Upper lobe of left lung (tissue), 6 donors: ENCODE measurements at regions not wholly inside any gene's neighbourhood (a gene's known extent, or its start where the extent isn't known, plus 50 kb on each side); places are given as distances from the start of the nearest gene placed in this dataset.
"Not testable (repeated sequence)": the region's sequence is repeated elsewhere in the genome, so short reads cannot be mapped to it uniquely, and the experiment has no call there.

ENCODE experiments used
- ATAC-seq, 2 donors: fragments of 200-7000 bp; cut with Tn5 transposase; one replicate each; pipeline ENCODE4 v1.9.1; 2022; ENCODE audit warnings: mild to moderate bottlenecking in 2 of 2, moderate library complexity in 2 of 2; ENCODE audit not compliant: low FRiP score in 2 of 2
- DNase-seq, 2 donors: peaks; one replicate each; pipeline ENCODE4 v3.0.0-alpha.2; 2019 to 2020
- H3K27ac ChIP-seq, 4 donors: fragments of 200-600 bp; sonication (generic); one replicate each; pipeline ENCODE4 v1.5.1; 2016 to 2019
- H3K27me3 ChIP-seq, 4 donors: fragments of 200-600 bp; sonication (generic); one replicate each; pipeline ENCODE4 v1.5.1; 2017 to 2019
- H3K36me3 ChIP-seq, 4 donors: fragments of 200-600 bp; sonication (generic); one replicate each; pipeline ENCODE4 v1.5.1; 2016 to 2019
- H3K4me1 ChIP-seq, 4 donors: fragments of 200-600 bp; sonication (generic); one replicate each; pipeline ENCODE4 v1.5.1; 2018 to 2019
- H3K4me3 ChIP-seq, 4 donors: fragments of 200-600 bp; sonication (generic); one replicate each; pipeline ENCODE4 v1.5.1; 2017 to 2019; ENCODE audit warnings: mild to moderate bottlenecking in 2 of 4, moderate library complexity in 1 of 4
- H3K9me3 ChIP-seq, 4 donors: fragments of 200-600 bp; sonication (generic); one replicate each; pipeline ENCODE4 v1.5.1; 2018 to 2019
- CTCF ChIP-seq, 6 experiments: fragments of 450-650 bp in 4 of 6; fragments of 200-600 bp in 2 of 6; sonication (generic) in 2 of 6; IDR thresholded peaks; one replicate each; pipeline ENCODE4 v1.5.1; 2016 to 2019; ENCODE audit warnings: antibody characterized with exemption in 6 of 6
- EP300 ChIP-seq, 4 donors: sonication (generic); formaldehyde crosslinking; IDR thresholded peaks; one replicate each; pipeline ENCODE4 v1.5.1; 2017; ENCODE audit warnings: antibody characterized with exemption in 4 of 4, control low read depth in 2 of 4
- POLR2A ChIP-seq, 4 donors: fragments of 450-650 bp; IDR thresholded peaks; one replicate each; pipeline ENCODE4 v1.5.1; 2016 to 2017; ENCODE audit warnings: antibody characterized with exemption in 4 of 4, mild to moderate bottlenecking in 2 of 4
- POLR2AphosphoS5 ChIP-seq, 2 donors: sonication (generic); formaldehyde crosslinking; IDR thresholded peaks; one replicate each; pipeline ENCODE4 v1.5.1; 2017; ENCODE audit warnings: antibody characterized with exemption in 2 of 2
- WGBS, 2 donors: methylation state at CpG; one replicate each; pipeline ENCODE4 v1.1.5; 2017 to 2018; 5-methylcytosine and 5-hydroxymethylcytosine counted together
- donor health status: DM: no; HTN: no; CAD: no; lungs with moderate emphysema.
- donor health status: DM: no; HTN: yes; CAD: no; lungs with severe emphysema.

GRCh38 chr10:33087152-33087551 is 129.1 kb upstream of the ITGB1 start:
- Histone ChIP-seq H3K27me3 (no peaks in the 10 kb centered on the region), H3K36me3 (no peaks in the 10 kb centered on the region), H3K27ac (no peak overlapping the region), H3K9me3 (no peaks in the 10 kb centered on the region), H3K4me3 (no peak overlapping the region), H3K4me1 (peaks cover 0 to 7% (median 0%) of the 10 kb centered on the region in 4 donors)
- TF ChIP-seq POLR2AphosphoS5 (IDR thresholded peaks at IDR 0.05) = no peak
- TF ChIP-seq EP300 (IDR thresholded peaks at IDR 0.05) = no peak
- no peak for TF ChIP-seq CTCF (IDR thresholded peaks at IDR 0.05)
- TF ChIP-seq POLR2A (IDR thresholded peaks at IDR 0.05) = no peak
- ATAC-seq (no peak), DNase-seq (no peak)
- WGBS, 2 donors = 50 to 67% methylated on average over 3 of the region's 3 CpGs

GRCh38 chr10:33086100-33086499 is 128.1 kb upstream of the ITGB1 start:
- no peak overlapping the region for H3K27ac ChIP-seq
- no peaks in the 10 kb centered on the region for H3K9me3 ChIP-seq
- TF ChIP-seq POLR2A (IDR thresholded peaks at IDR 0.05) (no peak), POLR2AphosphoS5 (IDR thresholded peaks at IDR 0.05) (no peak), CTCF (IDR thresholded peaks at IDR 0.05) (no peak), EP300 (IDR thresholded peaks at IDR 0.05) (no peak)
- no peaks in the 10 kb centered on the region for H3K36me3 ChIP-seq
- WGBS, 2 donors = 92 to 96% methylated on average over 5 of the region's 5 CpGs
- no peak for DNase-seq
- no peak for ATAC-seq
- H3K27me3 ChIP-seq = no peaks in the 10 kb centered on the region
- no peak overlapping the region for H3K4me3 ChIP-seq
- H3K4me1 ChIP-seq = peaks cover 0 to 7% (median 0%) of the 10 kb centered on the region in 4 donors

GRCh38 chr10:33085313-33085833 is 127.3 kb upstream of the ITGB1 start:
- peaks cover 0 to 7% (median 0%) of the 10 kb centered on the region in 4 donors for H3K4me1 ChIP-seq
- no peaks in the 10 kb centered on the region for H3K36me3 ChIP-seq
- ATAC-seq (no peak), DNase-seq (no peak)
- H3K9me3 ChIP-seq = no peaks in the 10 kb centered on the region
- TF ChIP-seq POLR2AphosphoS5 (IDR thresholded peaks at IDR 0.05) = no peak
- TF ChIP-seq POLR2A (IDR thresholded peaks at IDR 0.05) = no peak
- no peak for TF ChIP-seq EP300 (IDR thresholded peaks at IDR 0.05)
- no peak for TF ChIP-seq CTCF (IDR thresholded peaks at IDR 0.05)
- H3K27ac ChIP-seq = no peak overlapping the region
- no peak overlapping the region for H3K4me3 ChIP-seq
- no peaks in the 10 kb centered on the region for H3K27me3 ChIP-seq

- peaks cover 0 to 7% (median 0%) of the 10 kb centered on the region in 4 donors for H3K4me1 ChIP-seq
- no peak for DNase-seq
- no peaks in the 10 kb centered on the region for H3K9me3 ChIP-seq
- H3K36me3 ChIP-seq = no peaks in the 10 kb centered on the region
- H3K27me3 ChIP-seq = no peaks in the 10 kb centered on the region
- WGBS, 2 donors = 93 to 100% methylated on average over 1 of the region's 1 CpG
- H3K4me3 ChIP-seq = no peak overlapping the region
- TF ChIP-seq CTCF (IDR thresholded peaks at IDR 0.05) = no peak
- TF ChIP-seq POLR2A (IDR thresholded peaks at IDR 0.05) = no peak
- no peak for TF ChIP-seq EP300 (IDR thresholded peaks at IDR 0.05)
- no peak for TF ChIP-seq POLR2AphosphoS5 (IDR thresholded peaks at IDR 0.05)
- no peak for ATAC-seq
- H3K27ac ChIP-seq = no peak overlapping the region
Measured at GRCh38 chr10:33084453-33084852, 126.4 kb upstream of the ITGB1 start.

- H3K36me3 ChIP-seq = no peaks in the 10 kb centered on the region
- no peaks in the 10 kb centered on the region for H3K9me3 ChIP-seq
- ATAC-seq = no peak
- TF ChIP-seq POLR2A (IDR thresholded peaks at IDR 0.05) (no peak), CTCF (IDR thresholded peaks at IDR 0.05) (no peak), EP300 (IDR thresholded peaks at IDR 0.05) (no peak), POLR2AphosphoS5 (IDR thresholded peaks at IDR 0.05) (no peak)
- H3K27me3 ChIP-seq = no peaks in the 10 kb centered on the region
- no peak overlapping the region for H3K27ac ChIP-seq
- DNase-seq = no peak
- WGBS, 2 donors = 90 to 95% methylated on average over 2 of the region's 2 CpGs
- H3K4me3 ChIP-seq = no peak overlapping the region
- peaks cover 0 to 7% (median 0%) of the 10 kb centered on the region in 4 donors for H3K4me1 ChIP-seq
Measured at GRCh38 chr10:33082373-33082895, 124.4 kb upstream of the ITGB1 start.

GRCh38 chr10:33080467-33080866 is 122.4 kb upstream of the ITGB1 start:
- not testable (repeated sequence) for H3K9me3 ChIP-seq, DNase-seq, H3K36me3 ChIP-seq, ATAC-seq, H3K4me3 ChIP-seq, H3K4me1 ChIP-seq, H3K27ac ChIP-seq, H3K27me3 ChIP-seq
- WGBS, 2 donors = 94 to 96% methylated on average over 2 of the region's 2 CpGs
